ENCODE measurements at regions not wholly inside any gene's neighbourhood (a gene's known extent, or its start where the extent isn't known, plus 50 kb on each side); places are given as distances from the start of the nearest gene placed in this dataset.

GRCh38 chr5:58392496-58392895 is 67.4 kb downstream of the PLK2 start:
- CTCF ChIA-PET = no interaction called here
- no peaks in the 10 kb centered on the region for H3K36me3 ChIP-seq (ENCODE audit: control insufficient read depth, insufficient read depth, low read length)
- no TSS peak for BruUV-seq (replicated peaks)

DNA sequence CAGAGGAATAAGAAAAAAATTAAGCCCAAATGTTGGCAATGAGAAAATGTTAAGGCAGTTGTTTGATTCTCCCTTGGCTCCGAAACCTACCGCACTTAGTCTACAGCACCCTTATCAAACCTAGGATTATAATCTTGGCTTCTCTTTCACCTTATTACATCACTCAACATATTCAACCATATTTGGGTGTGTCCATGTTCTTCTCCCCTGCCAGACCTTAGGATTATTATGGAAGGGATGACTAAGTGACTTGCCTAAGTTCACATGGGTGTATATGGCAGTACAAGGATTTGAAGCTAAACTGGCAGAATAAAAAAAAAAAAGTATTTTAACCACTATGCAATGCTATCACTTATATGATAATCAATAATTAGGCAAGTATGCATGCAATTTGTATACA is 76.4 kb downstream of the PLK2 start:
- POLR2A ChIA-PET = no interaction called here
- H3K4me3 Mint-ChIP-seq (ENCODE audit: unreplicated experiment) = no peak overlapping the region

More at GRCh38 chr5:58392496-58392895, 67.4 kb downstream of the PLK2 start:
- Histone ChIP-seq H3K4me3 (ENCODE audit: low read depth, low read length) (no peak overlapping the region), H3K9me3 (no peaks in the 10 kb centered on the region), H3K4me1 (0 out of 2 replicates have a peak, but pooled peaks cover 4% of the 10 kb centered on the region), H3K27me3 (replicated peaks; ENCODE audit: control insufficient read depth, insufficient read depth, low read length) (no peaks in the 10 kb centered on the region; the same call in 1 of the 2 replicates)
- intact Hi-C loops (cut with micrococcal nuclease; ENCODE audit: unreplicated experiment) = no loop called here
- no peaks in the 10 kb centered on the region for H3K27me3 Mint-ChIP-seq (ENCODE audit: insufficient read depth, unreplicated experiment)
- POLR2A ChIA-PET = no interaction called here
- H3K4me1 Mint-ChIP-seq (ENCODE audit: low read depth, unreplicated experiment) = peaks cover 8% of the 10 kb centered on the region
- no peak overlapping the region for H3K4me3 Mint-ChIP-seq (ENCODE audit: unreplicated experiment)
- peaks cover 8% of the 10 kb centered on the region for H3K9me3 Mint-ChIP-seq (ENCODE audit: unreplicated experiment)
- DNase-seq = no peak
- no peak overlapping the region for H3K27ac Mint-ChIP-seq (ENCODE audit: unreplicated experiment)
- no peaks in the 10 kb centered on the region for H3K36me3 Mint-ChIP-seq (ENCODE audit: insufficient read depth, unreplicated experiment)
- TF ChIP-seq CTCF (IDR thresholded peaks at IDR 0.05; ENCODE audit: insufficient read depth in 1 of 2, low read depth in 1 of 2, low read length in 1 of 2, severe bottlenecking in 1 of 2, unreplicated experiment in 1 of 2) = no peak

DNA sequence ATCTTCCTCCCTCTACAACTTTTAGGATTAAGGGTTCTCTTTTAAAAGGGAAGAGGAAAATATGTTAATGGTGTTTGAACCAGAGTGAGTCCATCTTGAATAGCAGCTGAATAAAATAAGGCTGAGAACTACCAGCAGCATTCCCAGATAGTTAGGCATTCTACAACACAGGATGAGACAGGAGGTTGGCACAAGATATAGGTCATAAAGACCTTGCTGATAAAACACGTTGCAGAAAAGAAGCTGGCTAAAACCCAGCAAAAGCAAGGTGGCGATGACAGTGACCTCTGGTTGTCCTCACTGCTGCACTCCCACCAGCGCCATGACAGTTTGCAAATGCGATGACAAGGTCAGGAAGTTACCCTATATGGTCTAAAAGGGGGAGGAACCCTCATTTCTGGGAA is 77.8 kb downstream of the PLK2 start:
- peaks cover 11% of the 10 kb centered on the region for H3K9me3 ChIP-seq
- no peak overlapping the region for H3K4me3 ChIP-seq (ENCODE audit: low read depth, low read length)
- no peaks in the 10 kb centered on the region for H3K27me3 Mint-ChIP-seq (ENCODE audit: insufficient read depth, unreplicated experiment)
- TF ChIP-seq CTCF (IDR thresholded peaks at IDR 0.05; ENCODE audit: insufficient read depth in 1 of 2, low read depth in 1 of 2, low read length in 1 of 2, severe bottlenecking in 1 of 2, unreplicated experiment in 1 of 2) = no peak
- ChIA-PET CTCF (no interaction called here), POLR2A (no interaction called here)
- H3K36me3 Mint-ChIP-seq (ENCODE audit: insufficient read depth, unreplicated experiment) = no peaks in the 10 kb centered on the region
- H3K27ac Mint-ChIP-seq (ENCODE audit: unreplicated experiment) = no peak overlapping the region
- no peak overlapping the region for H3K4me3 Mint-ChIP-seq (ENCODE audit: unreplicated experiment)
- H3K4me1 Mint-ChIP-seq (ENCODE audit: low read depth, unreplicated experiment) = no peaks in the 10 kb centered on the region
- DNase-seq = no peak
- H3K36me3 ChIP-seq (ENCODE audit: control insufficient read depth, insufficient read depth, low read length) = no peaks in the 10 kb centered on the region
- BruUV-seq (replicated peaks) = no TSS peak
- H3K9me3 Mint-ChIP-seq (ENCODE audit: unreplicated experiment) = peaks cover 16% of the 10 kb centered on the region
- H3K27me3 ChIP-seq (replicated peaks; ENCODE audit: control insufficient read depth, insufficient read depth, low read length) = no peaks in the 10 kb centered on the region
- no peaks in the 10 kb centered on the region for H3K4me1 ChIP-seq
- intact Hi-C loops (cut with micrococcal nuclease; ENCODE audit: unreplicated experiment) = no loop called here

More for the DNA sequence above, 76.4 kb downstream of the PLK2 start:
- Mint-ChIP-seq H3K9me3 (ENCODE audit: unreplicated experiment) (peaks cover 16% of the 10 kb centered on the region), H3K27me3 (ENCODE audit: insufficient read depth, unreplicated experiment) (no peaks in the 10 kb centered on the region), H3K27ac (ENCODE audit: unreplicated experiment) (no peak overlapping the region), H3K4me1 (ENCODE audit: low read depth, unreplicated experiment) (no peaks in the 10 kb centered on the region), H3K36me3 (ENCODE audit: insufficient read depth, unreplicated experiment) (no peaks in the 10 kb centered on the region)
- H3K4me1 ChIP-seq = no peaks in the 10 kb centered on the region
- intact Hi-C loops (cut with micrococcal nuclease; ENCODE audit: unreplicated experiment) = no loop called here
- H3K9me3 ChIP-seq = peaks cover 9% of the 10 kb centered on the region
- no peak for TF ChIP-seq CTCF (IDR thresholded peaks at IDR 0.05; ENCODE audit: insufficient read depth in 1 of 2, low read depth in 1 of 2, low read length in 1 of 2, severe bottlenecking in 1 of 2, unreplicated experiment in 1 of 2)
- DNase-seq = no peak
- H3K27me3 ChIP-seq (replicated peaks; ENCODE audit: control insufficient read depth, insufficient read depth, low read length) = no peaks in the 10 kb centered on the region
- no peak overlapping the region for H3K4me3 ChIP-seq (ENCODE audit: low read depth, low read length)
- BruUV-seq (replicated peaks) = no TSS peak
- CTCF ChIA-PET = no interaction called here
- H3K36me3 ChIP-seq (ENCODE audit: control insufficient read depth, insufficient read depth, low read length) = no peaks in the 10 kb centered on the region
